ENCODE measurements at regions not wholly inside any gene's neighbourhood (a gene's known extent, or its start where the extent isn't known, plus 50 kb on each side); places are given as distances from the start of the nearest gene placed in this dataset.

DNA sequence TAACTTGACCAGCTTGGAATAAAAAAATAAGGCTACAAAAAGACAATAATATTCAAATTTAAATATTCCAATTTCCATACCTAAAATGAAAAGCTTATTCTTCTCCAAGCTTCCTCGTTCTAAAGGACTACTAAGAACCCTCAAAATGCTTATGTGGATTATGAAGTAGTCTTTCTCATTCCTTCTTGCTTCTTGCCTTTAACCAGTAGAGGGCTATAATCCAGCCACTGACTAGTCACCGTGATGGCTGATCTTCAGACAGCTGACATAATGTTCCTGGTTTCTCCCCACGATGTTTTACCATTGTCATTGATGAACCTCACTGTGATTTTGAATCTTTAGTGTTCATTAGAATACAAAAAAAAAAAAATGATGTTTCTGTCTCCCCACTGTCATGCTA is 515.3 kb downstream of the TLE1 start:
- DNase-seq: no peak

DNA sequence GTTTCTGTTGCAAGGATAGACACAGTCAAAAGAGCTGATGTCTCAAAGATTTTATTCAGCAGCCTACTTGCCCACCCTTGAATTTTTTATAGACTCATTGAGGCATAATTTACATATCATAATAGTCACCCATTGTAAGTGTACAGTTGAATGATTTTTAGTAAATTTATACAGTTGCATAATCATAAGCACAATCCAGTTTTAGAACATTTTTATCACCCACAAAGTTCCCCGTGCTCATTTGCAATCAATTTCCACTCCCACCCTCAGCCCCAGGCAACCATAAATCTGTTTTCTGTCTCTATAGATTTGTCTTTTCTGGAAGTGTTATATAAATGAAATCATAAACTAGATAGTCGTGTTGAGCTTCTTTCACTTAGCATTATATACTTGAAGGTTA is 517.7 kb downstream of the TLE1 start:
- DNase-seq: no peak

DNA sequence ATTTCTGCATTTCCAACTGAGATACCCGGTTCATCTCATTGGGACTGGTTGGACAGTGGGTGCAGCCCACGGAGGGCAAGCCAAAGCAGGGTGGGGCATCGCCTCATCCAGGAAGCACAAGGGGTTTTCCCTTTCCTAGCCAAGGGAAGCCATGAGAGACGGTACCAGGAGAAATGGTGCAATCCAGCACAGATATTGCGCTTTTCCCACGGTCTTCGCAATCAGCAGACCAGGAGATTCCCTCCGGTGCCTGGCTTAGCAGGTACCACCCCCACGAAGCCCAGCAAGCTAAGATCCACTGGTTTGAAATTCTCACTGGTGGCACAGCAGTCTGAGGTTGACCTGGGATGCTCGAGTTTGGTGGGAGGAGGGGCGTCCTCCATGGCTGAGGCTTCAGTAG is 527.0 kb downstream of the TLE1 start:
- DNase-seq: no peak

DNA sequence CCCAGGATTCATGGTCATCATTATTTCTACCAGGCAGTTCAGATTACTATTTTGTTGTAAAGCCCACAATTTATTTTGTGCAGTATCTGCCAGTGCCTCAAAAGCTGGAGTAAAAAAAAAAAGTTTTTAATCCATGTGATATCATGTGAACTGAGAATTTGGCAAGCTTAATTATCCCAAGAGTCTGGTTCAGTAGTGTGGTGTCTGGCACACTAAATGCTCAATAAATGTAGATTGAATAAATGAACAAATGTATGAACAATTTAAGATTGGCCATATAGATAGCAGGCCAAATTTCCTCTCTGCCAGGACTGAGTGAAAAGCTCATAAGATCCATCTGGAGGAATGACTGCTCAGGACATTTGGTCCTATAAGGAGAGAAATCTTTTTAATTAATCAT is 533.0 kb downstream of the TLE1 start:
- no peak for DNase-seq

DNA sequence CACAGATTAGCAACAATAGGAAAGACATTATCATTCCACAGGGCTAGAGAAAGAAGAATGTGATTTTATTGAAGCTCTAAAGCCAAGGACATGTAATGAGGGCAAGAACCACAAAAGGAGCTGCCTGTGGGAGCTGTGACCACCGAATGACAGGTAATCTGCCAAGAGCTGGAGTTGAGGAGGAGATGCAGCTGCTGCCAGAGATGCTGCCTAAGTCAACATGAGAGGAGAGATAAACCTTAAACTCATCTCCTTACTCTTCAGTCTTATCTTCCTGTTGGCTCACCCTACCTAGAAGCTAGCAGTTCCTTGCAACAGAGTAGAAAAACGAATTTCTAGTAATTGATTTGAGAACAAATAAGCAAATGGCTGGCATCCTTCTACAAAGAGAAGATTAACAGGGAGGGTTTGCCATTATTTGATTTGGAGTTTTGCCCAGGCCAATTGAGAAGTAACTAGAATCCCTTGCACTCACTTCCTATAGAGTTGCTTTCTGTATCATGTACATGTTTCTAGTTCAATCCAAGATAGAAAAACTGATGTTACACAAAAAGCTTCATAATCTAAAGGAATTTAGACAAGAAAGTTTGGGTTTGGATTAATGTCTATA is 539.2 kb downstream of the TLE1 start:
- no peak for DNase-seq

DNA sequence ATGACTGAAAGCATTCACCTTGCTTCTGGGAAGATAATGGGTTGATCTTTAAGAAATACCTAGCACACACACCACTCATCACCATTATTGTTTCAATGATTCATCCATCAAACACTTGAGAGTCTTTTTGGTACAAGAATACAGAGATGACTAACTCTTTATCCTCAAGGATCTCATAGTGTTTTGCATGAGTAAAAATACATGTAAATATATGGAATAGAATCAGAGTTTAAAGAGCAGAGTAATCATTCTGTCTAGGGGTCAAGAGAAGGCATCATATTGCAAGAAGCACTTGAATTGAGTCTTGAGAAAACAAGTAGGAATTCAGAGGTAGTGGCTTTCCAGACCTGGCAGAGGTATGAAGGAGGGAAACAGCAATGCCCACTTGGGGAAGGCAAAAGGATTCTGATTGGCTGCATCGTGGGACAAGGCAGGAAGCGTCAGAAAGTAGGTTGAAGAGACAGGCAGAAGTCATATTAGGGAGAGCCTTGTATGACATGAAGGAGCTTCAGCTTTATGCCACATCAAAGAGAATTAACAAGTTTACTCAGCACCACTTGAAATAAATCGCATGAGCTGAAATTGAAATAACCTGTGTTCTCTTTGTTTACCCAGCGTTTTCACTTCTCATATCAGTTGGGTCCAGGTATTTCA is 542.5 kb downstream of the TLE1 start:
- no peak for DNase-seq

DNA sequence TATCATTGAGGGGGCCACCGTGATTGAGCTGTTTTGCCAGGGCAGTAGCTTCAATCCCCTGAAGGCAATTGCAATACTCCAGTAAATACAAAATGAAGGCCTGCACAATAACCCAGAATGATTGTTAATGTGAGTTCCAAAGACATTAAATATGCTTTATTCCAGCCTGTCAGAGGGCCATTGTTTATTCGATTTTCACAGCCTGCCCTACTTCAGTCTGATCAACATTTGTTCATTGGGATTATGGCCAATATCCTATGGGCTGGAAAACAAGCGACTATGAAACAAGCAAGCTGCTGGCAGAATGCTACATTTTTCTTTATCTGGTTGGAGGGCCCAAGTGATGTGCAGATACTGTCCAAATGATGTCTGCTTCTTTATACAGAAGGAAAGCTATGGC is 543.1 kb downstream of the TLE1 start:
- DNase-seq: no peak

DNA sequence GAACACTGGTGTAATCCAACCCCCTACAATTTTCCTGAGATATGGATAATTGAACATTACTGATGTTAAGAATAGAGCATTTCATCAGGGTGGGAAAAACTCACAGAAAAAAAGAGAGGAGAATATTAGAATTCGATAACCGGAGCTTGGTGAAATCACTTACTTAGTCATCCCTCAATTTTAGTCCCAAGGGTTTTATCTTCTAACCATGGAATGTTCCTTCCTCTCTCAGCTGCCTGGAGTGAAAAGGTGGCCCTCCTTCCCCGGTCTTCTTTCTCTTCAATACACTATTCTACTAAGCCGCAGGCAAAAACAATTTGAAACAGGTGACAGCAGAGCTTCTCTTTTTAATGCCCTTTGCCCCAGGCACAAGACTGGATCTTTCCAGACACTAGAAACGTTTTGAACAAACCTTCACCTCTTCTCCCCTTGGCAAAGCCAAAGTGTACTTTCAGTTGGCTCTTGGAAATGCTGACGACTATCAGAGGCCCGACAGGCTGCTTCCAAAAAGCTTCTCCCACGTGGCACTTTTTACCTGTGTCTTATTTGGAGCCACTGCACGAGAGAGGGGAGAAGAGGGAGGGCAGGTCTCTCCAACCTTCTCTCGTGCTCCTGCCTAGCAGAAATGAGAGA is 543.9 kb downstream of the TLE1 start:
- DNase-seq: no peak

DNA sequence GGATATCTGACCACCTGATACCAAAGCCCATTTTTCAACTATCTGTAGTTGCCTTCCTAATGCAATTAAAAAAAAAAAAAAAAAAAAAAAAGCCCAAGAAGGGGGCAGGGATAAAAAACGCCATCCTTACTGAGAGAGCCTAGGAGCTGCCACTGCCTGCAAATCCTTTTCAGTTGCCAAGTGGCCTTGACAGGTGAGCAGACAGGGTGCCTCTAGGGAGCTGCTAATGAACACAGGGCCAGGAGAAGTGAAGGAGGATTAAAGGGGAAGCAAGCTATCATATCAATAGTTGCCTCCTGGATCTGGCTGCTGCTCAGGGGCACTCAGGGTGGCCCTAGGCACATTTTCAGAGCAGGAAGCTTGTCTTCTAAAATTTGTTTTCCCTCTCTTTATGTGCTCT is 547.4 kb downstream of the TLE1 start:
- no peak for DNase-seq

DNA sequence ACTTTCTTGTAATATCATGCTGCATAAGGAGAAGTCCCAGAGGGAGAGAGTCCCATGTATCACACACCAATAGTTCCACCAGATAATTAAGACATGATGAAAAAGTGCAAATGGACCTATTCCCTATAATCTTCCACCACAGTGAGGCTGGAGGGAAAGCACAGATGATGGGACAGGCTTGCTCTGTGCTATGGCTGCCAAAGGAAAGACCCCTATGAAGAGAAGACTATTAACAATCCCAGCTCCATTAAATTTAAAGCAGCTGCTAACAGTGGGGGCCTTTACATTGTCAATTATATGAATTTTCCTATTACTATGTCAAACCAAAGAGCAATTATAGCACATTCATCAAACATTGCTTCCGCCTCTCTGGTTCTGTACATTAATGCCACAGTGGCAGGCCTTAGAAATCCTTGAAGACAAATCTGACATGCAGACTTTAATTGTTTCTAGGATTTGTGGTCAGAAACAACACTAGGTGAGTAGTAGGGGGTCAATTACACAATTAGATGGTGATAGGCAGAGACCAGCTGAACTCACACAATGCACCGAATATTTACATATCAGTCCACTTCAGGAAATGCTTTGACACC is 551.3 kb downstream of the TLE1 start:
- no peak for DNase-seq

DNA sequence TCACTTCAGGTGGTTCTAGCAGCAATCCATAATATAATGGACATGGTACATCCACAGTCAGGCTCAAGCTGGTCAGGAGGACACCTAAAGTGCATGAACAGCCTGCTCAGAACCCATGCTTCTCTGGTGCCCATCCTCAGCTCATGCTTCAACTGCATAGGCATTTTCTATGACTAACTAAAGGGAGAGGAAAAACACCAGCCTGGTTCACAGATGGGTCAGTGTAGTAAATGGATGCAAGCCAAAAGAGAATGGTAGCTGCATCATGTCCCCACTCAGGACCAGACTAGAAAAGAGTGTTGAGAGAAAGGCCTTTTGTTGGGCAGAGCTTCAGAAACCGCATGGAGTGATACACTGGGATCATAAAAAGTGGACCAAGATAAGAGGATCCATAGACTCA is 556.6 kb downstream of the TLE1 start:
- no peak for DNase-seq

DNA sequence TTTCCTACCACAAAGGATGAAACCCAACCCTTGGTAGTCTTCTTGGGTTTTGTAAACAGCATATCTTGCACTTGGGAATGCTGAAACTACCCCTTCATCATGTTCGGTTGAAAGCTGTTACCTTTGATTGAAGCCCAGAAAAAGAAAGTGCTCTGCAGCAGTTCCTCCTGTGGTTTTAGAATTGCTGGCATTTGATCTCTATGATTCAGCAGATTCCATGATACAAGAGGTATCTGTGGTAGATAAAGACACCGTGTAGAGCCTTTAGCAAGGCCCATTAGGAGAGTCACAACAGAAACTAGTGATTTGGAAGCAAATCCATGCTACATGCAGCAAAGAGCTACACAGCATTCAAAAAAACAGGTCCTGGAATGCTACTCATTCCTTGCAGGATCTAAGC is 557.0 kb downstream of the TLE1 start:
- DNase-seq: no peak

DNA sequence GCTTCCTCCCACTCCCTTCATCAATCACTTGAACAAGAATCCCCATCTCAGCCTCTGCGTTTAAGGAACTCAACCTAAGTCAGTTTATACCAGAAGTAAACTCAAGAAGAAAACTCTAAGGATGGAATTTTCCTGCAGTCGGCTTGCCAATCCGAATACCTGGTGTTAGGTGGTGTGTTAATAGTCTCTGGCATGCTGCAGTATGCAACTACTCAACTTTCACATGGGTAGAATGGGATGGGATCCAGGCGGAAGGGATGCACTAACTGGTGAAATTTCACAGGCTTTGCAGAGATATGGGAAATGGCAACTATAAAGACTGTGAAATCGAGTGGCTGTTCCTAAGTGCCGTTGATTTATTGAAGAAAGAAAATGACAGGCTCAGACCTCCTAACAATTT is 560.6 kb downstream of the TLE1 start:
- no peak for DNase-seq

DNA sequence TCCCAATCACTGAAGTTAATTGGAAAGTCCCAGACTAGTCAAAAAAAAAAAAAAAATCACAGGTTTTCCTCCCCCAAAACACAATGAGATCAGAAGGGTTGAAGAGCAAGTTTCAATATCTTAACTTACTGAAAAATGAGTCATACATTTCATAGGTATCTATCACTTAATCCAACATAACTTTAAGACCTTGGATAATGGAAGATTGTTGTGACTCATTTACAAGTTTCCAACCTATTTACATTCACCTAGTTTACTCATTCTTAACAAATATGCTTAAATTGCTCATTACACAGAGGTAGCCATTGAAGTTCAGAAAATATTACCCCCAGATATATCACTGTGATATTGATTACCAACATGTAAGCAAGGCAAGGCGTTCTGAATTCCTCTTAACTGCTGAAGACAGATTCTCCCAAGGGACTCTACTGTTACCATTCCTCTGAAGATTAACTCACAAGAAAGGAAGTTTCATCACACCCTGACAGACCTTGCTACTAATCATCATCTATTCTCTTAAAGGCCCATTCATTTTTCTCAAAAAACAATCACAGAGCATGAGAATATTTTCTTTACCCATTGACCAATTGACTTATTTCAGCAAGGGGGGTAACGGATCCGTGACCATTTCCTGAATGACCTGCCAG is 563.8 kb downstream of the TLE1 start:
- DNase-seq: no peak

DNA sequence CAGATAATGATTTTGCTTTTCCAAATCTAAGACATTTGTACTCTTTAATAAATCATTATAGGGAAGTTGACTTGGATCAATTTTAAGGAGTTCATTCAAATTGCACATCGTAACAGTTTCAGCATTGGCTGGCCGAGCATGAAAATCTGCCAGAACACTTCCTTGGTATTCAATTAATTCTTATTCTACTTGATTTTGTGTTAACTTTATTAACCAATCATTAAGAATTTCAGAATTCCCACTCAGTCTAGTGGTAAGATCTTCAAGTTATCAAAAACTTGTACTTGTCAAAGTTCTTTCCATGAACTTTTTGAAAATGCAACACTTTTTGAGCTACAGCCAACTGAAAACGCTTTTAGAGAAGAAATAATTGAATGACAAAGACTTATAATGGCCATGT is 565.8 kb downstream of the TLE1 start:
- no peak for DNase-seq

DNA sequence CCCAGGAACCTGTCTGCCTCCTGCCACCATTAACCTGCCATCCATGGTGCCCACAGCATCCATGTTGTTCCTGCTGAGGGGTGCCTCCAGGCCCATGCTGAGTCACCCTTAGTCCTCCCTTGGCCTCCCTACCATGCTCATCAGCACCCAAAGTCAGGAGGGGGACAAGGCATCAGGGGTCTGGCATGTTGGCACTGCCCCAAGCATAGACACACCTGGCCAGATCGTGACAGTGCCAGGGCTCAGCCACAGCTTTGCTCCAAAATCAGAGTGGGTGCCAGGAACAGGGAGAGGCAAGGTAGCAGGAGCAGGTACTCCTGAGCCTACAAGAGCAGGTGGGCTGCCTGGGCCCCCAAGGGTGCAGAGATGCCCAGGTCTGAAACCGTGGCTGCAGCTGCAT is 566.6 kb downstream of the TLE1 start:
- DNase-seq: no peak

DNA sequence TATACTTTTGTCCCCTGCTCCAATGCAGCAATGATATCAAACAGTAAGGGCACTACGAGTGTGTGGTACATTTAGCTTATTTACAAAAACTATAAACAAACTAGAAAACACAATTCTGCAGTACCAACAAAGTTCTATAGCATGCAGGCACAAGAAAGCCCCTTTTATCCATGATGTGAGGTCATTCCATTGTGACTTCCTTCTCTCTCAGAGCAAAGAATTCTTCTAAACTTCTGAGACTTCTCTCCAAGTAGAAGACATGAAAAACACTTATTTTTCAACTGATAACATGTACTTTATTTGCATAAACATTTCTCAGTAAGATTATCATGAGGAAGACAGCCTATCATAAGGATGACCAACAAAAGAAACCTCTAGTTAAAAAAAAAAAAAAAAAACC is 569.8 kb downstream of the TLE1 start:
- no peak for DNase-seq

DNA sequence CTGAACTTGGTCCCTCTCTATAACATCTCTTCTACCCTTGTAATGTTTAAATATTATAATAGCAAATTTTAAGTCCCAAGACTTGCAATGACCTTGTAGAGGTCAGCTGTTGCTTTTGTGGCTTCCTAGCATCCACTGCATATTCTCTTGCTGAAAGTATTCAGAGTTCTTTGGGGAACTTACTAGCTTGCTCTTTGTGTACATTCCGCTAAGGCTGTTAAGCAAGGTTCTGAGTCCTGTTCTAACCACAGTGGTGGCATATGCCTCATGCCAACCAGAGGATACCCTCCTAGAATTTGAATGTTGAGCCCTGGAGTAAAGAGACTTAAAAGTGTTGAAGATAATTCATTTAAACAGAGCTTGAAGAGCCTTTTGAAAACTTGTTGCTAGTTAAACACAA is 570.9 kb downstream of the TLE1 start:
- no peak for DNase-seq

DNA sequence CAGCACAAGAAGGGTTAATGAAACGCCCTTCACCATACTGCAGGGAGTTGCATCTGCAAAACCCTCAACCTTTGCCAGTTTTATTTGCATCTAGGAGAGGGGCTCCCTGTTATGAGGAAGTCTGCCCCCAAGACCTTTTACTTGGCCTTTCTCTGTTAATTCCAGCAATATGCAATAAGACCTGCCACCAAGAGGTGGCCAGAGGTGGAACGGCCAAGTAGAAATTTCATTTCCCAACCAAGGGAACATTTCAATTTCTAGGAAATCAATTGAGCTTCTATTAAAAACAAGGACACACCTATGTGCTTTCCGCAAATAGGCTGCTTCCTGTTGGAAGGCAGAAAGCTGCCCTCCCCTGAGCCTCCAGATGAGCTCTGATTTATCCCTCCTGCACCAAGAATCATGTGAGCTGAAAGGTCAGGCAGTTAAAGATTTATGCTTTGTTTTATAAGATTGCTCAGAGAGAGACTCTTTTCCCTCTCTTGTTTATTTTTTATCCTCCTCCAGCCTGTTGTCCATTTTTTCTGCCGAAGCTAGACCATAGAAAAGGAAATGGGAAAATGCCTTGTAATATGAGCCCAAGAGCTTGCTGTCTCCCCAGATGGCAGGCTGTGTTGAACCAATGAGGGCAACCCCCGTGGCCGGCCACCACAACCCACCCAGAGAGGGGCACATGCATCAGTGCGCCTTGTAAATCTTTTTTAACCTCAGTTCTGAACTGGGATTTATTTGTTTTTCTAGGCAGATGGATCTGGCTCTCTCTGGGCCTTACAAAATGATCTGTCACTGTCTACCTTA is 572.8 kb downstream of the TLE1 start:
- DNase-seq: no peak

DNA sequence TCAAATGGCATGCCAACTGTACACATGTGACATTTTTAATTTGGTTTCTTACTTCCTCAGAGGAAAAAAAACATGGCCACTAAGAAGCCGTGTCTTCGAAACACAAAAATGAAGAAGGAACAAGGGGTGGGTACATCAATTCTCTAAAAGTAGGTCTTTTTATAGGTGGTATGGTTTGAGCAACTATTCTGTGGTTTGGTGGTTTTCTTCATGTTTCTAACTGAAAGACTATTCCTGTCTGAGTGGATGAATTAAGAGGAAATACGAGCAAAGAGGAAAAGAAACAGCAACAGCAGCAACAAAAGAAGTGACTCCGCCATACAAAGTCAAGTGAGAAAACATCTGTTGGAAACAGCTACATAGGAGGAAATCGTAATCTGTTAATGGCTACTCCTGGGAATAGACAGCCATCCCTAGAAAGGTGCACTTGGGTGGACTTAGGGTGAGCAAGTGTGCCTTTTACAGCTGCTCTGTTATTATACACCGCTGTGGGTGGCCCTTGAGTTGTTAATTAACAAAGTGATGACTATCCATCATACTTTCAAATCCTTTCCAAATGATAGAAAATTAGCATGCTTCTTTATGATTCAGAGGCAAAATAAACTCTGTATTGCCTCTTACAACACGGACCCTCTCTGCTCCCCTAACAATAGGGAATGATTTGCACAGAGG is 575.8 kb downstream of the TLE1 start:
- peak in 1 of 2 donors; percentile 7 for DNase-seq

DNA sequence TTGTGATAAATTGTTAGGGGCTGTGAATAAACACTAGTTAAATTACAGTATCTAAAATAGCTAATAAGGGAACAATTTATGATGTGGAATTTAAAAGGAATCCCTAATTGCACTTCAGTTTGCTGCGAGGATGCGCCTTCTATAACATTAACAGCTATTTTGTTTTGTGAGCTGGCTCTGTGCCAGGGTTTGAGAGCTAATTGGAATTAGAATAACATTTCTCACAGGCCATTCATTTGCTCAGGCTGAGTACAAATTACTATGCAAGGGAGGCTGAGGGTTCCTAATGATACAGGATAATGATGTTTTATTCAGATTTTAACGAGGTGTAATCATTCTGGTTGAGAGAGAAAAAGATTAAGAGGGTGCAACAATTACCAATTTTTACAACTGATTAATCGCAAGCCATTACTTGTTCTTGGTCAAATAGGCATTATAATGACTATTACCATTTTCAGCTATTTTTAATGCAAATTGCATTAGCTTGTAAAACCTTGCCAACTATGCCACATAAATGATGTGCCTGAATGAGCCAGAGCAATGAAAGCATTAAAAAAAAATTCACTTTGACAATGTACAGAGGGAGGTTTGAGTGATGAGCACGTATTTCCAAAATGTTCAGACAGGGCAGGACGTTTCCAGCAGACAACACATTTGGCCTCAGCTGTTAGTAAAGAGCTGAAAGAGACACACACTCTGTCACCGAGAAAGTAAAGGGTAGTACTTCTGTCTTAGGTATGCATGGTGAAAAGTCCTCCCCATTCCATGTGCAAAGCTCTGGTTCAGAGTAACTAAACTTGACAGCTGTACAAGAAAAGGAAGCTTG is 576.5 kb downstream of the TLE1 start:
- DNase-seq: no peak

DNA sequence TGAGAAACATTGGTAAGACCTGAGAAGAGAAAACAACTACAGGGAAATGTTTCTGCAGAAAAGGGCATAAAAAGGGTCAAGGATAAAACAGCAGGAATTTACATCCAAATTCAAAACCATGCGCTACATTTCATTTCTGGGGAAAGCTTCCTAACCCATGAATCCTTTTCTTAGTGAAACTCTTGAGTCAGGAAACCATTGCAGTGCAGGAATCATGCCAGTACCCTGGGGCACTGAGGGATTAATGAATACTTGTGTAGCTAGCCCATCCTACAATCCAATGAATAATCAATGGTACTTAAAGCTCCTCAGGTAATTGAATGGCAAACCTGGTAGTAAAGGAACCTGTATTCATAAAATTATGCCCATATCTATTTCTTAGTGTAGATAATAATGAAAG is 580.5 kb downstream of the TLE1 start:
- DNase-seq: no peak
